Natural killer cell treated with Interleukin-12 subunit alpha and Interleukin-12 subunit beta and Interleukin-15 and Interleukin-18, amount 100 ng/mL, for 72 hours (primary cell): ENCODE measurements at regions not wholly inside any gene's neighbourhood (a gene's known extent, or its start where the extent isn't known, plus 50 kb on each side); places are given as distances from the start of the nearest gene placed in this dataset.

Experiments
- ATAC-seq, 2 donors: fragments of 150-1000 bp; cut with Tn5 transposase in 1 of 2; sonication (Bioruptor Pico), chemical (Tn5 transposase) in 1 of 2; 2 replicates each; pipeline ENCODE4 v1.10.0; 2021
- DNase-seq: peaks from one replicate; pipeline ENCODE4 v3.0.0; 2022; ENCODE audit warnings: low spot score
- H3K27ac Mint-ChIP-seq, 2 donors: 1 replicate in 1 of 2; 2 replicates in 1 of 2; pipeline ENCODE4 v1.8.0; 2022; ENCODE audit warnings: mixed read lengths in 2 of 2, mild to moderate bottlenecking in 1 of 2, moderate library complexity in 1 of 2
- H3K27me3 Mint-ChIP-seq, 2 donors: 1 replicate in 1 of 2; 2 replicates in 1 of 2; pipeline ENCODE4 v1.8.0; 2022; ENCODE audit warnings: mixed read lengths in 2 of 2
- H3K36me3 Mint-ChIP-seq: one replicate; pipeline ENCODE4 v1.8.0; 2022; ENCODE audit warnings: mixed read lengths
- H3K4me1 Mint-ChIP-seq, 2 donors: 1 replicate in 1 of 2; 2 replicates in 1 of 2; pipeline ENCODE4 v1.8.0; 2022; ENCODE audit warnings: low read depth in 2 of 2, mixed read lengths in 2 of 2, mild to moderate bottlenecking in 1 of 2
- H3K4me3 Mint-ChIP-seq: one replicate; pipeline ENCODE4 v1.8.0; 2022; ENCODE audit warnings: mixed read lengths
- H3K9me3 Mint-ChIP-seq: 2 replicates; pipeline ENCODE4 v1.8.0; 2022; ENCODE audit warnings: mixed read lengths

GRCh38 chr13:57935965-57936364 is 304.4 kb downstream of the PCDH17 start:
- Mint-ChIP-seq H3K4me3 (no peak overlapping the region), H3K27ac (no peak overlapping the region), H3K36me3 (no peaks in the 10 kb centered on the region), H3K9me3 (peaks cover 19% of the 10 kb centered on the region), H3K4me1 (no peaks in the 10 kb centered on the region), H3K27me3 (no peaks in the 10 kb centered on the region)
- ATAC-seq = no peak
- no peak for DNase-seq

DNA sequence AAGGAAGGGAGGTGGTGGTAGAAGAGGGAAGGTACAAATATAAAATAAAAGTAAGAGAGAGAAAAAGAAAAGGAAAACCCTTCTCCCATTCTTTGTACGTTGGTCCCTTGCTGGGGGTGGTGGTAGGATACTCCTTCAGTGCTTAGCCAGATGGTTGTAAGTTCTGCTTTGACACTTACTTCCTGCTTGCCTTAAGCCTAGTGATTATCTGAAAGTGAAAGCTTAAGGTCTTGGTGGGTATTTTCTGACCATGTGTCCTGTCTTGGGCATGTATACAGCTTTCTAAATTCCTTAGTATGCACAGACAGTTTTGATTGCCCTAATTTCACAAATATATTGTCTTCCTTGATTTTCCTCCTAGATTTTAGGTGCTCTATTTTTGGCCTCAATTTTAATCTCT is 314.8 kb downstream of the PCDH17 start:
- DNase-seq (no peak), ATAC-seq (no peak)
- Mint-ChIP-seq H3K27ac (no peak overlapping the region), H3K4me1 (no peaks in the 10 kb centered on the region), H3K27me3 (no peaks in the 10 kb centered on the region), H3K4me3 (no peak overlapping the region), H3K9me3 (peaks cover 6% of the 10 kb centered on the region), H3K36me3 (peaks cover 6% of the 10 kb centered on the region)

DNA sequence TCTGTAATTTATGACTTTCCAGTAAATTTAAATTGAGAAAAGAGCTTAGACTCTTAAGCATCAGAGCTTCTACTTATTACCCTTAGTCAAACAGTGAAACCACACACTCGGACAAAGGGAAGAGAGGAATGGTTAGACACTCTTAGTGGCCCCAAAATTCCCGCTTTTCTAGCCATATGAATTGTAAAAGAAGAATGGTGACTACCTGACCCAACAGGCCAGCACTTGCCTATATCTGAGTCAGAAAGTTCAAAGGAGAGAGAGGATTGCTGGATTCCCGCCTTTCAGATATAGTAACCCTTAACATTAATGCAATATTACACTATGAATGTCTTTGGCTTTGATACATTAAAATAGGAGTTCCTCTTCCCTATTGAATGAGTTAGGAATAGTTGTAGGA is 317.3 kb downstream of the PCDH17 start:
- no peaks in the 10 kb centered on the region for H3K4me1 Mint-ChIP-seq
- no peaks in the 10 kb centered on the region for H3K27me3 Mint-ChIP-seq
- H3K4me3 Mint-ChIP-seq = no peak overlapping the region
- ATAC-seq = no peak
- peaks cover 12% of the 10 kb centered on the region for H3K36me3 Mint-ChIP-seq
- H3K27ac Mint-ChIP-seq = no peak overlapping the region
- peaks cover 14% of the 10 kb centered on the region for H3K9me3 Mint-ChIP-seq
- no peak for DNase-seq

GRCh38 chr13:57969951-57970350 is 338.4 kb downstream of the PCDH17 start:
- H3K27me3 Mint-ChIP-seq = no peaks in the 10 kb centered on the region
- peaks cover 34% of the 10 kb centered on the region for H3K9me3 Mint-ChIP-seq
- ATAC-seq (no peak), DNase-seq (no peak)
- no peak overlapping the region for H3K27ac Mint-ChIP-seq
- H3K4me3 Mint-ChIP-seq = no peak overlapping the region
- H3K4me1 Mint-ChIP-seq = no peaks in the 10 kb centered on the region
- H3K36me3 Mint-ChIP-seq = peaks cover 30% of the 10 kb centered on the region

GRCh38 chr13:57970404-57970803 is 338.9 kb downstream of the PCDH17 start:
- H3K4me1 Mint-ChIP-seq = no peaks in the 10 kb centered on the region
- peaks cover 30% of the 10 kb centered on the region for H3K36me3 Mint-ChIP-seq
- H3K27me3 Mint-ChIP-seq = no peaks in the 10 kb centered on the region
- H3K9me3 Mint-ChIP-seq = peaks cover 34% of the 10 kb centered on the region
- DNase-seq (no peak), ATAC-seq (no peak)
- no peak overlapping the region for H3K27ac Mint-ChIP-seq
- no peak overlapping the region for H3K4me3 Mint-ChIP-seq

- Mint-ChIP-seq H3K4me1 (no peaks in the 10 kb centered on the region), H3K36me3 (peaks cover 12% of the 10 kb centered on the region), H3K27me3 (no peaks in the 10 kb centered on the region), H3K27ac (no peak overlapping the region), H3K9me3 (peaks cover 11% of the 10 kb centered on the region), H3K4me3 (no peak overlapping the region)
- DNase-seq (no peak), ATAC-seq (no peak)
Observed at GRCh38 chr13:57982782-57983181, 351.2 kb downstream of the PCDH17 start.

DNA sequence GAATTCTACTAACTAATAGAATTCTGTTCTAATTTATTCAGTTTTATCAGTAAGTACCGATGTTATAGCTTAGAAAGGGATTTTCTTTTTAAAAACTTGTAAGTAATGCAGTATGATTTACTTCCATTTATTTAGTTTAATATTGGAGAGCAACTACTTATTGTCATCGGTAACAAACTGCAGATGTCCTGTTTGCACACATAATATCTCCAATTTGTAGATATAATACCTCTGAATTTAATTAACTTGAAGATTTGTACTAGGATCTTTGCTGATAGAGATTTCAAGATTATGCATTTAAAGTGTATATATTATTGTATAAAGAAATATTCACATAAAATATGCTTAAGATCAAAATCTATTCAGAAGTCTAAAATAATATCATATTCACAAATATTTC is 356.7 kb downstream of the PCDH17 start:
- ATAC-seq = no peak
- H3K36me3 Mint-ChIP-seq = peaks cover 9% of the 10 kb centered on the region
- H3K4me3 Mint-ChIP-seq = no peak overlapping the region
- H3K27me3 Mint-ChIP-seq = no peaks in the 10 kb centered on the region
- H3K27ac Mint-ChIP-seq = no peak overlapping the region
- DNase-seq = no peak
- H3K4me1 Mint-ChIP-seq = no peaks in the 10 kb centered on the region
- peaks cover 14% of the 10 kb centered on the region for H3K9me3 Mint-ChIP-seq

DNA sequence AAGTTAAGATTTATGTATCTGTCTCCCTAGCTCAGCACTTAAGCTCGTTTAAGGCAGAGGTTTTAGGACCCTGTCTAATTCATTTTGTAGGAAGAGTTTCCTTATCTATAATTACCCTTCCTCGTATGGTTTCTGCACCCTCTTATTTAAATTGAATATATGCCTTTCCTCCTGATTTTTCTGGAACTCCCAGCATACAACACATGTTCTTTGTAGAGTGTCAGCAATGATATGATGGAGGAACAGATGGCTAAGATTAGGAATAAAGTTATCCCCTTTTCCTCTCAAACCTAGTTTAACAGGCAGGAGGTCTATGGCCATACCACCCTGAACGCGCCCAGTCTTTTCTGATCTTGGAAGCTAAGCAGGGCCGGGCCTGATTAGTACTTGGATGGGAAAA is 359.5 kb downstream of the PCDH17 start:
- no peak for ATAC-seq
- Mint-ChIP-seq H3K36me3 (peaks cover 3% of the 10 kb centered on the region), H3K4me1 (no peaks in the 10 kb centered on the region), H3K27me3 (no peaks in the 10 kb centered on the region), H3K27ac (no peak overlapping the region), H3K4me3 (no peak overlapping the region), H3K9me3 (peaks cover 14% of the 10 kb centered on the region)
- no peak for DNase-seq

DNA sequence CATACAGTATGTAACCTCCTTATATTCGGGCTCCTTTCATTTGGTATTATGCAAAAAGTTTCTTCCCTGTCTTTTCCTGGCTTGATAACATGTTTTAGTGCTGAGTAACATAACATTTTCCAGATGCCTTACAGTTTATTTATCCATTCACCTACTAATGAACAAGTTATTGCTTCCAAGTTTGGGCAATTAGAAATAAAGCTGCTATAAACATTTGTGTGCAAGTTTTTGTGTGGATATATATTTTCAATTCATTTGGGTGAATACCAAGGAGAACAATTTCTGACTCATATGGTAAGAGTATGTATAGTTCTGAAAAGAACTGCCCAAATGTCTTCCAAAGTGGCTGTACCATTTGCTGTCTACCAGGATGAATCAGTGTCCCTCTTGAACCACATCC is 360.9 kb downstream of the PCDH17 start:
- no peak overlapping the region for H3K4me3 Mint-ChIP-seq
- H3K27me3 Mint-ChIP-seq = no peaks in the 10 kb centered on the region
- no peaks in the 10 kb centered on the region for H3K4me1 Mint-ChIP-seq
- H3K27ac Mint-ChIP-seq = no peak overlapping the region
- ATAC-seq (no peak), DNase-seq (no peak)
- H3K36me3 Mint-ChIP-seq = no peaks in the 10 kb centered on the region
- H3K9me3 Mint-ChIP-seq = peaks cover 9% of the 10 kb centered on the region

- Mint-ChIP-seq H3K27ac (no peak overlapping the region), H3K4me1 (no peaks in the 10 kb centered on the region), H3K27me3 (no peaks in the 10 kb centered on the region), H3K4me3 (no peak overlapping the region), H3K9me3 (peaks cover 24% of the 10 kb centered on the region), H3K36me3 (no peaks in the 10 kb centered on the region)
- ATAC-seq (no peak), DNase-seq (no peak)
Observed at GRCh38 chr13:57996717-57997116, 365.2 kb downstream of the PCDH17 start.

GRCh38 chr13:58004751-58005150 is 373.2 kb downstream of the PCDH17 start:
- Mint-ChIP-seq H3K27ac (no peak overlapping the region), H3K4me3 (no peak overlapping the region), H3K4me1 (no peaks in the 10 kb centered on the region), H3K27me3 (no peaks in the 10 kb centered on the region), H3K9me3 (peaks cover 10% of the 10 kb centered on the region), H3K36me3 (peaks cover 8% of the 10 kb centered on the region)
- ATAC-seq (no peak), DNase-seq (no peak)

- H3K27me3 Mint-ChIP-seq = no peaks in the 10 kb centered on the region
- no peaks in the 10 kb centered on the region for H3K4me1 Mint-ChIP-seq
- no peaks in the 10 kb centered on the region for H3K36me3 Mint-ChIP-seq
- DNase-seq (no peak), ATAC-seq (no peak)
- no peak overlapping the region for H3K4me3 Mint-ChIP-seq
- H3K9me3 Mint-ChIP-seq = no peaks in the 10 kb centered on the region
- H3K27ac Mint-ChIP-seq = no peak overlapping the region
Observed at GRCh38 chr13:58018020-58018419, 386.5 kb downstream of the PCDH17 start.

DNA sequence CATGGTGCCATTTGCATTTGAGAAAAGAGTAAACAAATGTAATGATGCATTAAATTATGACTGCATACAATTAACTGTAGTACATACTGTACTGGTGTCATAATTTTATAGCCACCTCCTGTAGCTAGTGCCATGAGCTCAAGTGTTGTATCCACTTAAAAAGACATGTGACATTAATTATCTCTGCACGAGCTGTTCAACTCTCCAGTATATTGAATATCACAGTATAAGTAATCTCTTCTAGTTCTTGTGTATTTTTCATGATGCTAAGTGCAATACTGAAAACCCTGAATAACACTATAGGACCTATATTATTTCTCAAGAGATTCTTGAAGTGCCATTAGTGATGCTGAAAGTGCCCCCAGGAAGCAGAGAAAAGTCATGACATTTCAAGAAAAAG is 387.3 kb downstream of the PCDH17 start:
- H3K27ac Mint-ChIP-seq = no peak overlapping the region
- H3K27me3 Mint-ChIP-seq = no peaks in the 10 kb centered on the region
- ATAC-seq (no peak), DNase-seq (no peak)
- H3K36me3 Mint-ChIP-seq = no peaks in the 10 kb centered on the region
- H3K4me3 Mint-ChIP-seq = no peak overlapping the region
- no peaks in the 10 kb centered on the region for H3K4me1 Mint-ChIP-seq
- no peaks in the 10 kb centered on the region for H3K9me3 Mint-ChIP-seq

GRCh38 chr13:58024103-58024502 is 392.6 kb downstream of the PCDH17 start:
- Mint-ChIP-seq H3K9me3 (peaks cover 9% of the 10 kb centered on the region), H3K27me3 (no peaks in the 10 kb centered on the region), H3K27ac (no peak overlapping the region), H3K4me1 (no peaks in the 10 kb centered on the region), H3K4me3 (no peak overlapping the region), H3K36me3 (no peaks in the 10 kb centered on the region)
- no peak for ATAC-seq
- DNase-seq = no peak

DNA sequence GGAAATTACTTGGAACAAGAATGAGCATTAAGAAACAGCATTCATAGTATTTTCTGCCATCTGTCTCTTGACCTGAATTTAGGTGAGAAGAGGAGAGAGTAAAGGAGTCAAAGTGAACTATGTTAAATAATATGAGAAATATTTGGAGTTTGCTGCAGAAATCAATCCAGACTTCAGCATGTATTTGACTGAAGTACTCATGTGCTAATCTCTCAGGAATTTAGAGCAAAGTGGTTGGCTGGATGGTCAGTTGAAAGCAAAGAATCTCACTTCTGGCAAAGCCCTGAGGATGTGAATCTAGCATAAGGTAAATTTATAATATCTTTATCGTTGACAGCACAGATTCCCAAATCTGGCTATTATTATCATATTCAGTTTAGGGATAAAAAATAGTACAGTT is 394.3 kb downstream of the PCDH17 start:
- H3K27me3 Mint-ChIP-seq = no peaks in the 10 kb centered on the region
- no peaks in the 10 kb centered on the region for H3K36me3 Mint-ChIP-seq
- ATAC-seq (no peak), DNase-seq (no peak)
- H3K4me3 Mint-ChIP-seq = no peak overlapping the region
- no peaks in the 10 kb centered on the region for H3K4me1 Mint-ChIP-seq
- no peak overlapping the region for H3K27ac Mint-ChIP-seq
- peaks cover 9% of the 10 kb centered on the region for H3K9me3 Mint-ChIP-seq
